HCT116 (cell line): ENCODE measurements at regions not wholly inside any gene's neighbourhood (a gene's known extent, or its start where the extent isn't known, plus 50 kb on each side); places are given as distances from the start of the nearest gene placed in this dataset.

Experiments used
- ATAC-seq: fragments of 200-7000 bp; cut with Tn5 transposase; 2 replicates; pipeline ENCODE4 v1.9.1; 2020; ENCODE audit warnings: mild to moderate bottlenecking, moderate library complexity
- BruUV-seq: library from RNA; stranded (reverse); fragments of 400-500 nt; replicated peaks from 2 replicates; lab custom pipeline; 2021; lab: Mats Ljungman, UMichigan
- CTCF ChIA-PET: fragments of 300-600 bp; sonication (Branson Sonifier 250); formaldehyde crosslinking; loops from one replicate; lab custom pipeline; 2021; ENCODE audit warnings: antibody characterized with exemption; lab: Charles Lee
- POLR2A ChIA-PET: fragments of 300-600, 350-600 bp; sonication (Branson Sonifier 250); formaldehyde crosslinking; loops from one replicate; lab custom pipeline; 2021; ENCODE audit warnings: antibody characterized with exemption; lab: Charles Lee
- RAD21 ChIA-PET, 2 experiments: fragments of 300-600 bp; sonication (Branson Sonifier 250); formaldehyde crosslinking; loops; one replicate each; lab custom pipeline; 2023; ENCODE audit warnings: low total read pairs in 2 of 2; ENCODE audit not compliant: uncharacterized antibody in 2 of 2, unreplicated experiment in 2 of 2, low non-redundant PET in 1 of 2; lab: Charles Lee
- DNase-seq: peaks from one replicate; pipeline ENCODE4 v3.0.0-alpha.2; 2010; ENCODE audit warnings: low read depth, low spot score
- H2AFZ ChIP-seq: fragments of 200-600 bp; shearing (Covaris generic), sonication (generic); 2 replicates; pipeline ENCODE4 v1.6.1; 2017; ENCODE audit warnings: low read depth, mixed run types, mixed read lengths, antibody characterized with exemption, low read length; ENCODE audit not compliant: poor library complexity, severe bottlenecking
- H3K27ac ChIP-seq: 2 replicates; pipeline ENCODE4 v1.5.1; 2012; ENCODE audit warnings: low read depth, low read length
- H3K27me3 ChIP-seq: fragments of 200-600 bp; sonication (generic); 2 replicates; pipeline ENCODE4 v1.6.1; 2016; ENCODE audit warnings: mixed run types, low read length, mixed read lengths; ENCODE audit not compliant: insufficient read depth
- H3K36me3 ChIP-seq, 2 experiments: fragments of 200-500 bp in 1 of 2; fragments of 200-600 bp in 1 of 2; sonication (Bioruptor generic) in 1 of 2; sonication (generic) in 1 of 2; 2 replicates each; pipeline versions ENCODE4 v1.5.1 to v1.6.1; 2014 to 2016; ENCODE audit warnings: low read length in 2 of 2, inconsistent platforms in 1 of 2, mixed read lengths in 1 of 2, mixed run types in 1 of 2; ENCODE audit not compliant: insufficient read depth in 2 of 2, control insufficient read depth in 1 of 2
- H3K4me1 ChIP-seq, 2 experiments: fragments of 200-600 bp in 1 of 2; sonication (generic) in 1 of 2; 2 replicates each; pipeline versions ENCODE4 v1.5.1 to v1.6.1; 2012 to 2017; ENCODE audit warnings: low read length in 2 of 2, inconsistent platforms in 1 of 2, mild to moderate bottlenecking in 1 of 2, mixed read lengths in 1 of 2, mixed run types in 1 of 2, moderate library complexity in 1 of 2; ENCODE audit not compliant: insufficient read depth in 2 of 2, control insufficient read depth in 1 of 2
- H3K4me2 ChIP-seq: fragments of 200-600 bp; sonication (generic); 2 replicates; pipeline ENCODE4 v1.6.1; 2017; ENCODE audit warnings: mixed run types, low read length, mixed read lengths
- H3K4me3 ChIP-seq, 2 experiments: fragments of 200-600 bp in 1 of 2; sonication (generic) in 1 of 2; replicated peaks in 1 of 2; 2 replicates each; pipeline ENCODE4 v1.5.1; 2011 to 2016; ENCODE audit warnings: low read length in 2 of 2, control low read depth in 1 of 2, low read depth in 1 of 2, mild to moderate bottlenecking in 1 of 2, mixed read lengths in 1 of 2, mixed run types in 1 of 2
- H3K79me2 ChIP-seq: fragments of 200-600 bp; sonication (generic); 2 replicates; pipeline ENCODE4 v1.6.1; 2017; ENCODE audit warnings: mild to moderate bottlenecking, mixed run types, low read length, moderate library complexity, mixed read lengths; ENCODE audit not compliant: insufficient read depth
- H3K9ac ChIP-seq: fragments of 200-600 bp; sonication (generic); 2 replicates; pipeline ENCODE4 v1.6.1; 2016; ENCODE audit warnings: low read length, mixed read lengths
- H3K9me2 ChIP-seq: fragments of 200-600 bp; sonication (generic), shearing (Covaris generic); 2 replicates; pipeline ENCODE4 v1.6.1; 2017; ENCODE audit warnings: mixed run types, mild to moderate bottlenecking, moderate library complexity; ENCODE audit not compliant: insufficient read depth
- H3K9me3 ChIP-seq, 2 experiments: fragments of 200-500 bp in 1 of 2; fragments of 200-600 bp in 1 of 2; sonication (Bioruptor generic) in 1 of 2; sonication (generic) in 1 of 2; 2 replicates each; pipeline ENCODE4 v1.6.1; 2014 to 2017; ENCODE audit warnings: low read length in 2 of 2, mixed read lengths in 2 of 2, inconsistent platforms in 1 of 2, low read depth in 1 of 2, mild to moderate bottlenecking in 1 of 2, mixed run types in 1 of 2, moderate library complexity in 1 of 2; ENCODE audit not compliant: control insufficient read depth in 1 of 2, insufficient read depth in 1 of 2
- H4K20me1 ChIP-seq: fragments of 200-600 bp; sonication (generic), shearing (Covaris generic); 2 replicates; pipeline ENCODE4 v1.6.1; 2017; ENCODE audit warnings: mixed run types, mild to moderate bottlenecking, moderate library complexity; ENCODE audit not compliant: insufficient read depth
- EGR1 ChIP-seq: IDR thresholded peaks from 2 replicates; pipeline ENCODE4 v1.6.1; 2012; ENCODE audit warnings: low read depth
- JUND ChIP-seq: IDR thresholded peaks from 2 replicates; pipeline ENCODE4 v1.6.1; 2012
- POLR2A ChIP-seq: IDR thresholded peaks from 2 replicates; pipeline ENCODE4 v1.7.0; 2011; ENCODE audit warnings: borderline replicate concordance; ENCODE audit not compliant: insufficient read depth, insufficient read length; ENCODE audit errors: extremely low read depth
- POLR2AphosphoS5 ChIP-seq: IDR thresholded peaks from 2 replicates; pipeline ENCODE4 v1.6.1; 2011; ENCODE audit warnings: mild to moderate bottlenecking, low read depth, low read length, moderate library complexity
- SIN3A ChIP-seq: IDR thresholded peaks from 2 replicates; pipeline ENCODE4 v1.6.1; 2012; ENCODE audit warnings: low read depth
- TCF7L2 ChIP-seq: IDR thresholded peaks from 2 replicates; pipeline ENCODE4 v1.7.0; 2011; ENCODE audit warnings: borderline replicate concordance, inconsistent platforms; ENCODE audit not compliant: insufficient read depth, insufficient read length; ENCODE audit errors: extremely low read depth
- intact Hi-C: fragments of 100-400 bp; cut with micrococcal nuclease; formaldehyde crosslinking; loops from 2 replicates; pipeline ENCODE4 v1.10.0; 2022
- TF ChIP-seq, protein P1 (sequence below): IDR thresholded peaks from 2 replicates; pipeline ENCODE4 v1.6.1; 2011; ENCODE audit warnings: mild to moderate bottlenecking, low read length, moderate library complexity; ENCODE audit not compliant: insufficient replicate concordance; ENCODE audit errors: extremely low read depth
- TF ChIP-seq, protein P2 (sequence below): IDR thresholded peaks from 2 replicates; pipeline ENCODE4 v1.6.1; 2012

DNA sequence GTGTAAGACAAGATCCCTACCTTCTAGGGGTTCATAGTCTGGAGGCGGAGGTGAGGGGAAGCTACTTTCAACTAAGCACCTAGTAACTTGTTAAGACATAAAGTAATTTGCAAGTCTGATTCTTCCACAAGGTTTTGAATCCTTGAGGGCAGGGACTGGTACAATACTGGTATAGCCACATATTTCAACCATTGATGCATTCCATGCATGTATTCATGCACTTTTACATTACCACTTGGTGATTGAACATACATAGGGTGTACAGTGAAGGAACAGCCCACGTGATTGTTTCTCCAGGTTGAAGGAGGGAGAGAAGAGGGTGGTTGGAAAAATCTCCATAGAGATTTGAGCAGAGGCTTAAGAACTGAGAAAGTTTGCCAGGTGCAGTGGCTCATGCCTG, 62.0 kb upstream of the PAX6 start:
- H2AFZ ChIP-seq, result no peak overlapping the region
- DNase-seq (no peak), ATAC-seq (no peak)
- no peak overlapping the region for H3K27ac ChIP-seq
- H3K36me3 ChIP-seq, result no peaks in the 10 kb centered on the region
- no peak overlapping the region for H3K4me2 ChIP-seq
- H3K4me1 ChIP-seq, result peaks cover 0 to 9% of the 10 kb centered on the region in 2 experiments; a peak in 2 of 4 replicates
- no peaks in the 10 kb centered on the region for H3K27me3 ChIP-seq
- H3K4me3 ChIP-seq, result no peak overlapping the region
- RAD21 ChIA-PET, result no interaction called here
- BruUV-seq, result no TSS peak
- H4K20me1 ChIP-seq, result no peaks in the 10 kb centered on the region
- H3K9ac ChIP-seq, result no peak overlapping the region
- TF ChIP-seq, protein P1, sequence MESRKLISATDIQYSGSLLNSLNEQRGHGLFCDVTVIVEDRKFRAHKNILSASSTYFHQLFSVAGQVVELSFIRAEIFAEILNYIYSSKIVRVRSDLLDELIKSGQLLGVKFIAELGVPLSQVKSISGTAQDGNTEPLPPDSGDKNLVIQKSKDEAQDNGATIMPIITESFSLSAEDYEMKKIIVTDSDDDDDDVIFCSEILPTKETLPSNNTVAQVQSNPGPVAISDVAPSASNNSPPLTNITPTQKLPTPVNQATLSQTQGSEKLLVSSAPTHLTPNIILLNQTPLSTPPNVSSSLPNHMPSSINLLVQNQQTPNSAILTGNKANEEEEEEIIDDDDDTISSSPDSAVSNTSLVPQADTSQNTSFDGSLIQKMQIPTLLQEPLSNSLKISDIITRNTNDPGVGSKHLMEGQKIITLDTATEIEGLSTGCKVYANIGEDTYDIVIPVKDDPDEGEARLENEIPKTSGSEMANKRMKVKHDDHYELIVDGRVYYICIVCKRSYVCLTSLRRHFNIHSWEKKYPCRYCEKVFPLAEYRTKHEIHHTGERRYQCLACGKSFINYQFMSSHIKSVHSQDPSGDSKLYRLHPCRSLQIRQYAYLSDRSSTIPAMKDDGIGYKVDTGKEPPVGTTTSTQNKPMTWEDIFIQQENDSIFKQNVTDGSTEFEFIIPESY, result no peak
- no peak for TF ChIP-seq POLR2AphosphoS5
- TF ChIP-seq POLR2A, result no peak
- TF ChIP-seq SIN3A, result no peak
- TF ChIP-seq EGR1, result no peak
- no peak for TF ChIP-seq JUND
- TF ChIP-seq, protein P2, sequence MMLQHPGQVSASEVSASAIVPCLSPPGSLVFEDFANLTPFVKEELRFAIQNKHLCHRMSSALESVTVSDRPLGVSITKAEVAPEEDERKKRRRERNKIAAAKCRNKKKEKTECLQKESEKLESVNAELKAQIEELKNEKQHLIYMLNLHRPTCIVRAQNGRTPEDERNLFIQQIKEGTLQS, result no peak
- TF ChIP-seq TCF7L2, result no peak
- POLR2A ChIA-PET, result no interaction called here
- H3K9me3 ChIP-seq, result no peaks in the 10 kb centered on the region
- H3K9me2 ChIP-seq, result no peaks in the 10 kb centered on the region
- CTCF ChIA-PET, result interaction anchor here (1.0 kb wide), 1 partner anchor 231 kb away, joined by 3 read pairs; no protein-coding TSS in a partner anchor
- intact Hi-C loops, result loop anchor here (5.0 kb wide), 2 partner anchors 304 to 531 kb away; no protein-coding TSS in a partner anchor
- H3K79me2 ChIP-seq, result no peaks in the 10 kb centered on the region
